ENCODE measurements at regions not wholly inside any gene's neighbourhood (a gene's known extent, or its start where the extent isn't known, plus 50 kb on each side); places are given as distances from the start of the nearest gene placed in this dataset.

DNA sequence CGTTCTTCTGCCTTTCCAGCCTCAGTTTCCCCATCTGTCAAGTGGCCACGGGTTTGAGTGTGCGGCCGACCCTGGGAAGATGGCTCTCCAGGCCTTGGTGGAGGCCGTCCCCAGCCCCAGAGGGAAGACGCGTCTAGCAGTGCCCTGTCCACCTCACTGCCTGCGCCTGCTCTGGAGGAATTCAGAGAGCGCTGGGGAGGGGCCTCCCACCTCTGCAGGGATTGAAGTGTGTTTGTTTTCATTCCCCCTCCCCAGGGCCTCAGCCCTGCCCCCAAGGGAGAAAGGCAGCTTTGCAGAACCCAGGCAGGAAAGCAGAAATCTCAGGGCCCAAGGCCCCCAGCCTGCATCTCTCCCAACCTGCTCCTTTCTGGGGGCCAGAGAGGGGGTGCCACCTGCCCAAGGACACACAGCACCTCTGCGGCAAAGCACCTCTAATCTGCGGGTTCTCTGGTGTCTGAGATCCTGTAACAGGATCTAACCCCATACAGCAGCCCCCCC is 91.0 kb downstream of the MICALL2 start:
- no peak overlapping the region for H3K9ac ChIP-seq (ENCODE audit: low read depth, low read length)
- peaks cover 3% of the 10 kb centered on the region for H3K4me1 ChIP-seq (ENCODE audit: control insufficient read depth, insufficient read depth, low read length)
- H3K27me3 ChIP-seq (ENCODE audit: control insufficient read depth, insufficient read depth, low read length) = peaks cover 10% of the 10 kb centered on the region

DNA sequence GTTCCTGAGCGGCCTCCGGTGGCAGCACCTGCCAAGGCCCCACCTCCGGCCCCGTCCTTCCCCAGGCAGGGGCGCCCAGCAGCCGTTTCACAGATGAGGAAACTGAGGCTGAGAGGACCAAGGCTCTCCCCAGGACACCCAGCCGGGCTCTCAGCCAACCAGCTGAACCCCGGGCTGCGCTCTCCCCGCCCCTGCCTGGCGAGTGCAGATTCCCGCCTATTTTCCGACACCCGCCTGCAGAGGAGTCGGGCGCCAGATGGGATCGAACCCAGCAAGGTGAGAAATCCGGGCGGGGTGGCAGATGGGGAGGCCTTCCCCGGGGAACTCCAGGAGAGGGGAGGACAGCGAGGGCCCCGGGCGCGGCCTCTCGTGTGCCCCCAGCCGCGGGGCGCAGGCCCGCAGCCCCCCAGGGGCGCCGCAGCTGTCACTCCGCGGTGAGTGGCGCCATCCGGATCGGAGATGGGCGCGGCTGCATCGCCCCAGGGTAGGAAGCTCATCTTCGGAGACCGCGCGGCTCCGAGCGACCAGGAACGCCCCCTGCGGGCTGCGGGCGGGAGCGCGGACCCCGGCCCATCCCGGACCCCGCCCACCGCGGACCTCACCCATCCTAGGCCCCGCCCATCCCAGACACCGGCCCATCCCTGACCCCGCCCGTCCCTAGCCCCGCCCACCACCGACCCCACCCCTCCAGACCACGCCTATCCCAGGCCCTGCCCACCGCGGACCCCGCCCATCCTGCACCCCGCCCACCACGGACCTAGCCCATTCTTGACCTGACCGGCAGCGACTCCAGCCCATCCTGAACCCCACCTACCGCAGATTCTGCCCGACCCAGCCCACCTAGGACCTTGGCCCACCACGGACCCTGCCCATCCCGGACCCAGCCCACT is 90.3 kb downstream of the MICALL2 start:
- Histone ChIP-seq H3K9ac (ENCODE audit: low read depth, low read length) (no peak overlapping the region), H3K27me3 (ENCODE audit: control insufficient read depth, insufficient read depth, low read length) (peaks cover 10% of the 10 kb centered on the region), H3K36me3 (ENCODE audit: control insufficient read depth, insufficient read depth, low read length) (no peaks in the 10 kb centered on the region), H3K4me1 (ENCODE audit: control insufficient read depth, insufficient read depth, low read length) (peaks cover 3% of the 10 kb centered on the region), H3K9me3 (ENCODE audit: control insufficient read depth, insufficient read depth, low read length) (no peaks in the 10 kb centered on the region), H3K4me3 (ENCODE audit: low read depth, low read length) (peak overlapping the region; percentile 32)

More for the DNA sequence above, 91.0 kb downstream of the MICALL2 start:
- no peaks in the 10 kb centered on the region for H3K9me3 ChIP-seq (ENCODE audit: control insufficient read depth, insufficient read depth, low read length)
- H3K36me3 ChIP-seq (ENCODE audit: control insufficient read depth, insufficient read depth, low read length) = no peaks in the 10 kb centered on the region
- peak overlapping the region; percentile 30 for H3K4me3 ChIP-seq (ENCODE audit: low read depth, low read length)

GRCh38 chr7:1369916-1370657 is 89.2 kb downstream of the MICALL2 start:
- Histone ChIP-seq H3K9ac (ENCODE audit: low read depth, low read length) (no peak overlapping the region), H3K27me3 (ENCODE audit: control insufficient read depth, insufficient read depth, low read length) (peaks cover 10% of the 10 kb centered on the region), H3K36me3 (ENCODE audit: control insufficient read depth, insufficient read depth, low read length) (no peaks in the 10 kb centered on the region), H3K4me1 (ENCODE audit: control insufficient read depth, insufficient read depth, low read length) (peaks cover 3% of the 10 kb centered on the region), H3K9me3 (ENCODE audit: control insufficient read depth, insufficient read depth, low read length) (no peaks in the 10 kb centered on the region), H3K4me3 (ENCODE audit: low read depth, low read length) (peak overlapping the region; percentile 32)

- no peak overlapping the region for H3K4me3 ChIP-seq (ENCODE audit: low read depth, low read length)
- H3K9me3 ChIP-seq (ENCODE audit: control insufficient read depth, insufficient read depth, low read length) = no peaks in the 10 kb centered on the region
- H3K36me3 ChIP-seq (ENCODE audit: control insufficient read depth, insufficient read depth, low read length) = no peaks in the 10 kb centered on the region
- H3K27me3 ChIP-seq (ENCODE audit: control insufficient read depth, insufficient read depth, low read length) = peaks cover 10% of the 10 kb centered on the region
- H3K9ac ChIP-seq (ENCODE audit: low read depth, low read length) = no peak overlapping the region
- H3K4me1 ChIP-seq (ENCODE audit: control insufficient read depth, insufficient read depth, low read length) = peaks cover 3% of the 10 kb centered on the region
Observed at GRCh38 chr7:1370738-1371137, 88.5 kb downstream of the MICALL2 start.

DNA sequence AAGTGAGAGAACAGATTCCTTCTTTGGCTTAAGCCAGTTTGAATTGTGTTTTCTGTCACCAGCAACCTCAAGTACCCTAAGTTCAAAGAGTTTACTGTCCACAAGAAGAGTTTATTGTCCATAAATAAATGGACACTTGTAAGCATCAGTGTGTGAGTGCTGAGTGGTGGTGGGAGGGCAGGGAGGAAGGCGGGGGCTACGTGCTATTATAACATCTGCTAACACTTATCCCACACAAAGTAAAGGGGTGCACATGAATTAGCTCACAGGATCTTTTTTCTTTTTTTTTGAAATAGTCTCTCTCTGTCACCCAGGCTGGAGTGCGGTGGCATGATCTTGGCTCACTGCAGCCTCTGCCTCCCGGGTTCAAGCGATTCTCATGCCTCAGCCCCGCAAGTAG is 87.2 kb downstream of the MICALL2 start:
- peaks cover 10% of the 10 kb centered on the region for H3K27me3 ChIP-seq (ENCODE audit: control insufficient read depth, insufficient read depth, low read length)
- H3K9me3 ChIP-seq (ENCODE audit: control insufficient read depth, insufficient read depth, low read length) = no peaks in the 10 kb centered on the region
- peaks cover 3% of the 10 kb centered on the region for H3K4me1 ChIP-seq (ENCODE audit: control insufficient read depth, insufficient read depth, low read length)
- no peak overlapping the region for H3K9ac ChIP-seq (ENCODE audit: low read depth, low read length)
- no peaks in the 10 kb centered on the region for H3K36me3 ChIP-seq (ENCODE audit: control insufficient read depth, insufficient read depth, low read length)
- H3K4me3 ChIP-seq (ENCODE audit: low read depth, low read length) = no peak overlapping the region

DNA sequence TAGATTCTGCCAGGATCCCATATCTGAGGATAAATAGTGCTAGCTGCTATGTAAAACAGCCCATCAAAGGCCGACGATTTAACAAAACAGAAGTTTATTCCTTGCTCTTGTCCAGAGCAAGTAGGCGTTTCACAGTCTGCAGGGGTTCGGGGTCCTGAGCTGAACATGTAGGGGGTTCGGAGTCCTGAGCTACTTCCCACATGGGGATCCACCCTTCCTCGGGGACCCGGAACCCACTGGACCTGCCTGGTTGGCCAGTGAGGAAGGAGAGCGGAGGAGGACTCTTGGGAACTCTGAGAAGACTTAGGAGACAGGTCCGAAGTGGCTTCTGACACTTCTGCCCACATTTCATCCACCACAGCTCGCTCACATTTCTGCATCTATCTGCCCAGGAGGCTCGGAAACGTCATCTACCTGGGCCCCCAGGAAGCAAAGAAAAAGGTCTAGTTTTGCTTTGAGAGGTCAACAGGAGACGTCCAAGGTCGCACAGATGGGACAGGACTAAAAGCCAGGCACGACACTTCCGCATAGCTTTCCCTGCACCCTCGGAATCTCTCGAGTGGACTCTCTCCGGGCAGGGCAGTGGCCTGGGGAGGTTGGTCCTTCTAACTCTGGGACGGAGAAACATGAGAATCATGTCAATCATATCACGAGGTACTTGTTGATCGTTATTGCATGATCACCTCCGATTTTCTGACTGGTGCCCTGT is 86.4 kb downstream of the MICALL2 start:
- no peak overlapping the region for H3K4me3 ChIP-seq (ENCODE audit: low read depth, low read length)
- H3K9me3 ChIP-seq (ENCODE audit: control insufficient read depth, insufficient read depth, low read length) = no peaks in the 10 kb centered on the region
- peaks cover 3% of the 10 kb centered on the region for H3K4me1 ChIP-seq (ENCODE audit: control insufficient read depth, insufficient read depth, low read length)
- no peaks in the 10 kb centered on the region for H3K36me3 ChIP-seq (ENCODE audit: control insufficient read depth, insufficient read depth, low read length)
- H3K9ac ChIP-seq (ENCODE audit: low read depth, low read length) = no peak overlapping the region
- H3K27me3 ChIP-seq (ENCODE audit: control insufficient read depth, insufficient read depth, low read length) = peaks cover 10% of the 10 kb centered on the region

- no peaks in the 10 kb centered on the region for H3K36me3 ChIP-seq (ENCODE audit: control insufficient read depth, insufficient read depth, low read length)
- no peaks in the 10 kb centered on the region for H3K27me3 ChIP-seq (ENCODE audit: control insufficient read depth, insufficient read depth, low read length)
- H3K4me1 ChIP-seq (ENCODE audit: control insufficient read depth, insufficient read depth, low read length) = no peaks in the 10 kb centered on the region
- no peak overlapping the region for H3K9ac ChIP-seq (ENCODE audit: low read depth, low read length)
- H3K4me3 ChIP-seq (ENCODE audit: low read depth, low read length) = no peak overlapping the region
- no peaks in the 10 kb centered on the region for H3K9me3 ChIP-seq (ENCODE audit: control insufficient read depth, insufficient read depth, low read length)
Observed at GRCh38 chr7:1377111-1377909, 82.0 kb downstream of the MICALL2 start.

- Histone ChIP-seq H3K4me1 (ENCODE audit: control insufficient read depth, insufficient read depth, low read length) (no peaks in the 10 kb centered on the region), H3K9me3 (ENCODE audit: control insufficient read depth, insufficient read depth, low read length) (no peaks in the 10 kb centered on the region), H3K9ac (ENCODE audit: low read depth, low read length) (no peak overlapping the region), H3K27me3 (ENCODE audit: control insufficient read depth, insufficient read depth, low read length) (no peaks in the 10 kb centered on the region), H3K4me3 (ENCODE audit: low read depth, low read length) (no peak overlapping the region), H3K36me3 (ENCODE audit: control insufficient read depth, insufficient read depth, low read length) (no peaks in the 10 kb centered on the region)
Observed at GRCh38 chr7:1378610-1379601, 80.4 kb downstream of the MICALL2 start.

GRCh38 chr7:1380231-1380815 is 78.9 kb downstream of the MICALL2 start:
- Histone ChIP-seq H3K27me3 (ENCODE audit: control insufficient read depth, insufficient read depth, low read length) (no peaks in the 10 kb centered on the region), H3K9ac (ENCODE audit: low read depth, low read length) (no peak overlapping the region), H3K9me3 (ENCODE audit: control insufficient read depth, insufficient read depth, low read length) (no peaks in the 10 kb centered on the region), H3K4me3 (ENCODE audit: low read depth, low read length) (no peak overlapping the region), H3K36me3 (ENCODE audit: control insufficient read depth, insufficient read depth, low read length) (no peaks in the 10 kb centered on the region), H3K4me1 (ENCODE audit: control insufficient read depth, insufficient read depth, low read length) (no peaks in the 10 kb centered on the region)
